Stimulated activated CD8-positive, alpha-beta memory T cell treated with anti-CD3 and anti-CD28 coated beads, Interleukin-4, amount 100 ng/mL, for 1 hour (primary cell): ENCODE measurements at regions not wholly inside any gene's neighbourhood (a gene's known extent, or its start where the extent isn't known, plus 50 kb on each side); places are given as distances from the start of the nearest gene placed in this dataset.
"Not testable (repeated sequence)": the region's sequence is repeated elsewhere in the genome, so short reads cannot be mapped to it uniquely, and the experiment has no call there.

Experiments
- DNase-seq, 2 donors: peaks; one replicate each; pipeline ENCODE4 v3.0.0-alpha.2; 2020; ENCODE audit warnings: low read depth in 2 of 2, low spot score in 1 of 2

- no peak for DNase-seq
Observed at GRCh38 chr1:166390366-166391033, 223.7 kb upstream of the FAM78B start.

DNA sequence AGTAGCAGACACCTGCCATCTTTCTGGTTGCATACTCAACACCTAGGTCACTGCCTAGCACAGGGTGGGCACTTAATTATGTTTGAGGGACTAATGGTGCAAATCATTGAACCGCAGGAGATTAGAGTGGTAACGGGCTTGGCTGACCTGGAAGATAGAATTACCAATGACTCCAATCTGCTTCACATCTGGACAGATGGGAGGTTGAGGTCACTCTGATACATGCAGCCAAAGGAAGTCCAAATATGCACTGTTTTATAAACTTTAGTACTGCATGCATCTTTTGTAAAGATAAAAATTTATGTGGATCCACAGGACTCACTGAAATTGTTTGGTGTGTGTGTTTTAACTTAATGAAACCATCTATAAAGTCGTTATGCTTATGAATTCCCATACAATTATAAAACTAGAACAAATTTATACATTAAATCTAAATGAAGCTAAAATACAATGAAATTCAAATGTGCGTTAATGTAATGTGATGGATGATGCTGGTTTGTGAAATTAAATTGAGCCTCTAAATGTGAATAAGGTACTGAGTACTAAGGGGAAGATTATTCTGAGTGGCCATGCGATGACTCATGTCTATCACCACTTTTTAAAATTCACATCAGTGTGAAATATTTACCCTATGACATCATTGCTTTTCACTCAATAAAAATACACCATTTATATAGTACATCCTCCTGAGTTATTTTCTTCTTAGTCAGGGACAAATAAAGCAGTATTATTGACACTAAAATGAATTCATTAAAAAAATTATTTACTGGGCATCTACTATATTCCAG lies 224.7 kb upstream of the FAM78B start:
- DNase-seq, result no peak

DNA sequence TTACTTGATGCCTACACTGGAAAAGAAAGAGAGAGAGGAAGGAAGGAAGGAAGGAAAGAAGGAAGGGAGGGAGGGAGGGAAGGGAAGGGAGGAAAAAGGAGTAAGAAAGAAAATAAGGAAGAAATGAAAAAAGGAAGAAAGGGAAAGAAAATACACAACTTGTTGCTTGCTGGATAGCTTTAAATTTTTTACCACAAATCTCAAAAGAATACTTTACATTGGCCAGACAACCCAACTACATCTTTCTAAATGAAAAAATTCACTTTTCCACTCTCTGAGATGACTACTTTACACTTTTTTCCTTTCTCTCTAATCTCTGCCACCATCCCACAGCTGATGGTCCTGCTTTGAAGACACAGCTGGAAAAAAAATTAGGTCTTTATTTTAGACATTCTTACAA lies 228.9 kb upstream of the FAM78B start:
- no peak for DNase-seq

DNA sequence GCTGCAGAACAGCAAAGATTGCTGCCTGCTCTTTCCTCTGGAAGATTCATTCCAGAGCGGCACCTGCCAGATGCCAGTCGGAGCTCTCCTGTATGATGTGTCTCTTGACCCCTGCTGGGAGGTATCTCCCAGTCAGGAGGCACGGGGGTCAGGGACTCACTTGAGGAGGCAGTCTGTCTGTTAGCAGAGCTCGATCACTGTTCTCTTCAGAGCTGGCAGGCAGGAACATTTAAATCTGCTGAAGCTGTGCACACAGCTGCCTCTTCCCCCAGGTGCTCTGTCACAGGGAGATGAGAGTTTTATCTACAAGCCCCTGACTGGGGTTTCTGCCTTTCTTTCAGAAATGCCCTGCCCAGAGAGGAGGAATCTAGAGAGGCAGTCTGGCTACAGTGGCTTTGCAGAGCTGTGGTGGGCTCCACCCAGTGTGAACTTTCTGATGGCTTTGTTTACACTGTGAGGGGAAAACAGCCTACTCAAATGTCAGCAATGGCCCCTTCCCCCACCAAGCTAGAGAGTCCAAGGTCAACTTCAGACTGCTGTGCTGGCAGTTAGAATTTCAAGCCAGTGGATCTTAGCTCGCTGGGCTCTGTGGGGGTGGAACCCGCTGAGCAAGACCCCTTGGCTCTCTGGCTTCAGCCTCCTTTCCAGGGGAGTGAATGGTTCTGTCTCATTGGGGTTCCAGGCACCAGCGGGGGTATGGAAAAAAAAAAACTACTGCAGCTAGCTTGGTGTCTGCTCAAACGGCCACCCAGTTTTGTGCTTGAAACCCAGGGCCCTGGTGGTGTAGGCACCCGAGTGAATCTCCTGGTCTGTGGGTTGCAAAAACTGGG lies 242.7 kb upstream of the FAM78B start:
- DNase-seq, result not testable (repeated sequence)

- DNase-seq, result no peak
Observed at GRCh38 chr1:166410083-166410385, 243.2 kb upstream of the FAM78B start.

DNA sequence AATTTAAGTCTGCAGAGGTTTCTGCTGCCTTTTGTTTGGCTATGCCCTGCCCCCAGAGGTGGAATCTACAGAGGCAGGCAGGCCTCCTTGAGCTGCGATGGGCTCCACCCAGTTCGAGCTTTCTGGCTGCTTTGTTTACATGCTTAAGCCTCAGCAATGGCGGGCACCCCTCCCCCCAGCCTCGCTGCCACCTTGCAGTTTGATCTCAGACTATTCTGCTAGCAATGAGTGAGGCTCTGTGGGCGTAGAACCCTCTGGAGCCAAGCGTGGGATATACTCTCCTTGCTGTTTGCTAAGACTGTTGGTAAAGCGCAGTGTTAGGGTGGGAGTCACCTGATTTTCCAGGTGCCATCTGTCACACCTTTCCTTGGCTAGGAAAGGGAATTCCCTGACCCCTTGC lies 250.0 kb upstream of the FAM78B start:
- DNase-seq, result not testable (repeated sequence)

- DNase-seq, result no peak
Observed at GRCh38 chr1:166418344-166418933, 251.6 kb upstream of the FAM78B start.

- DNase-seq, result not testable (repeated sequence)
Observed at GRCh38 chr1:166422586-166422985, 255.8 kb upstream of the FAM78B start.

DNA sequence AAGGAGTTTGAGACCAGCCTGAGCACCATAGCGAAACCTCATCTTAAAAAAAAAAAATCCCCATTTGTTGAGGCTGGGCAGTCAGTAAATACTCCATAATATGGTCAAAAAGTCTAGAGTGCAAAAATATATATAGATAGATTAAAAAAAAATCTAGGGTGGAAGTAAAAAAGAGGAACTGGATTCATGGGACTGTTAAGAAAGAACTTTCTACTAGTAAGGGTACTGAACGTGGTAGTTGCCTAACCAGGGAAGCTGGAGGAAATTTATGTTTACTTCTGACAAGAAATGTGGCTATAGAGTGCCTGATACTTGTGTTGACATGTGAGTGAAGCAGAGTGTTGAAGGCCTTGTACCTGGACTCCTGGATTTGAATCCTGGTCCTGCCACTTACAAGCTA lies 265.9 kb upstream of the FAM78B start:
- no peak for DNase-seq

- DNase-seq, result not testable (repeated sequence)
Observed at GRCh38 chr1:166433404-166434304, 266.9 kb upstream of the FAM78B start.

DNA sequence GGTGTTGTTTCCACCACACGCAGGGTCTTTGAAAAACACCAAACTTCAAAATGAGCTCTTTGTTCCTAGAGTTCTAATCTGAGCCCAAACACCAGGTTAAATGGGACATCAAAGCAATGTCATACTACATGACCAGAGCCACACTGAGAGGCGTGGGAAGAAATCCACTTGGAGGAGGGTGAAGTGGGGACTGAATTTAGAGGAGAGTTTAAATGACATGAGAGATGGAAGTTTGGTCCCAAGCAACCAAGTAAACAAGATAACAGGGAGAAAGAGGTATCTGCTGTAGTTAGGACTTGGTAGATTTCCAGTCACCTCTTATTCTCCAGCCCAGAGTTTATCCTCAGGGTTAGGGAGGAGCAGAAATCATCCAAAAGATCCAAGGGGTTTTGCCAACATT lies 290.9 kb upstream of the FAM78B start:
- DNase-seq, result no peak

GRCh38 chr1:166464333-166464732 lies 297.5 kb upstream of the FAM78B start:
- DNase-seq, result no peak

DNA sequence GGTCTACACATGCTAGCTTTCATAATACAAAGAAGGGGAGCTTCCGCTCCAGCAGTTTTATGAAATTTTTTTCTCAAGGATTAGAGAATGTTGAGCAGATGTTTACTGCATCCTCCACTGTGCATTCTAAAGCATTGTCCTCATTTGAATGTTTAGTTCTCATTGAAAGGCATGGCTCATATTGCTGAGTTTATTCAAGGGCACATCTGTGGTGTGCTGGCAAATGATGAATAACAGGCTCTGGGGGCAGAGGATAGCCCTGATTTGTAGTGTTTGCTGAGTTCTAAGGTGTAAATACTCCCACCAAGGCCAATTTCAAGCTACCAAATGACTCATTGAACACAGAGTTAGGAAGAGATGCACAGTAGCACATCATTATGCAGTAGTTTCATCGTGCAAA lies 303.2 kb upstream of the FAM78B start:
- no peak for DNase-seq

DNA sequence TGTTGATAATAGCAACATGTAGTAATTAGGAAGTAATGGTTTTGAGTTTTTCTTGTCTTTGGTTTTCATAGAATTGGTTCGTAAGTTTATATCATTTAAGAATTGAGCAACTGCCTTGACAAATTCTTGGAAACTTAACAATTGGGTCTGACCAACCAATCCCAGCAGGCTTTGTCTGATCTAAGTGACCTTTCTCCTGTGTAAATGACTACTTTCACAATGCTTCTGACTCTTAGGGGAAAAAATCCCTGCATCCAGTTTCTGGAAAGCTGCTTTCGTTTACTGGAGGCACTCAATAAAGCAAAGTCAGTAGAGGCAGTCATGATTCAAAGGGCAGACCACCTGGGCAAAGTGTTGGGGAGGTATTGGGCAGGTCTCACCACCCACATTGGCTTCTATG lies 303.6 kb upstream of the FAM78B start:
- DNase-seq, result no peak

DNA sequence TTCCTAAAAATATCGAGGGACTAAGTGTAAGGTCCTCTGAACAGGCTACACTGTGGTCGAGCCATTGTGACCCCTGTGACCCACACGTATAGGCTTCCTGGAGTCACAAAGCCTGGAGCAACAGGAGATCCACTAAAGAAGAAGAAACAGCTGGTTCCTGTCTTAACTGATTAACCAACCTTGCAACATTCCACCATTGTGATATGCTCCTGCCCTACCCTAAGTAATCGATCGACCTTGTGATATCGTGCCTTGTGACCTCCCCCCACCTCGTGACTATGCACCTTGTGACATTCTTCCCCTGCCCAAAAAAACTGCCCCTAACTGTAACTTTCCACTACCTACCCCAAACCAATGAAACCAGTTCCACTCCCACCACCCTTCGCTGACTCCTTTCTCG lies 304.6 kb upstream of the FAM78B start:
- no peak for DNase-seq

DNA sequence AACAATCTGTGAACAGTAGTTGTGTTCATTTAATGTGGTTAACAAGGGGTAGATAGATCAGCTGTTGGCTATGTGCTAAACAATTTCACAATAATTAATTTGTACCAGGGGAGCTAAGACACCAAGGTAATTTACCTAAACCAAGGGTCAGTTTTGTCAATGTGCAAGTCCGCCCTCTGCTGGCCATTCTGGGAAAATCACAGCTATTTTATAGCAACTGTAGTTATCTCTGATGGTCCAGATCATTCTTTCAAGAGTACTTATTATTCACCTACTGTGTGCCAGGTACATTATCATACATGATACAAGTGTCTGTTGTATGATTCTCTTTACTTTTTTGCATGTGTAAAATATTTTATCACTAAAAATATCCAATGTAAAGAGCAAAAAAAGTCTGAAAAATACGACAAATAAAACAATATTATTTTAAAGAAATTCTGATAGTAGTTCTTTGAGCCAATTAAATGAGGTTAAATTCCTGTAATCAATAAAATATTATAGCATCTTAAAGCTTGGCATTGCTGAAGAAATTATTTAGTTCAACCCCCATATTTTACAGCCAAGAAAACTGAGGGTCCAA lies 312.3 kb upstream of the FAM78B start:
- DNase-seq, result peak in 1 of 2 donors; percentile 33

GRCh38 chr1:166484471-166484870 lies 317.7 kb upstream of the FAM78B start:
- no peak for DNase-seq

- no peak for DNase-seq
Observed at GRCh38 chr1:166484871-166485270, 318.1 kb upstream of the FAM78B start.

DNA sequence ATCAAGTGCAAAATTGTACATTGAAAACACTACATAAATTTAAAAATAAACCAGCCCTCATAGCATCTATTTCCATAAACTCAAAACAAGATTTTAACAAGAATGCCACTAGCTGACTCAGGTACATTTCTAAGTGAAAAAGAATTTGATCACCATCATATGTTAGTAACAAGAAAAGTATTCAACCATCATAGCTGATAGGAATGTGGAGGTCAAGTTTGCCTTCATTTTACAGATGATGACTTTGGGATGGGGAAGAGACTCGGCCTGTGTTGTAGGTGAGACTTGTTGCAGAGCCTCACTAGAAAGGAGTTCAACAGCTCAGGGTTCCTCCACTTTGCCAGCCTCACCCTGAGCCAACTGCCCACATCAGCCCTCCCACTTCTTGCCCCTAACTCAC lies 318.8 kb upstream of the FAM78B start:
- no peak for DNase-seq

GRCh38 chr1:166488327-166488726 lies 321.5 kb upstream of the FAM78B start:
- DNase-seq, result no peak
